HEK293T (cell line): ENCODE measurements at regions not wholly inside any gene's neighbourhood (a gene's known extent, or its start where the extent isn't known, plus 50 kb on each side); places are given as distances from the start of the nearest gene placed in this dataset.

Experiments used
- ARNT ChIP-seq: fragments of 450-650 bp; IDR thresholded peaks from 2 replicates; pipeline ENCODE4 v1.6.1; 2017; ENCODE audit warnings: mild to moderate bottlenecking
- BHLHE40 ChIP-seq: fragments of 450-650 bp; IDR thresholded peaks from 2 replicates; pipeline ENCODE4 v1.6.1; 2016; ENCODE audit warnings: mild to moderate bottlenecking, moderate library complexity, borderline replicate concordance
- CTBP1 ChIP-seq: fragments of 450-650 bp; IDR thresholded peaks from 2 replicates; pipeline ENCODE4 v1.6.1; 2016; ENCODE audit warnings: borderline replicate concordance
- ELF4 ChIP-seq: fragments of 450-650 bp; IDR thresholded peaks from 2 replicates; pipeline ENCODE4 v1.6.1; 2017; ENCODE audit warnings: antibody characterized with exemption
- FOXK2 ChIP-seq: fragments of 450-650 bp; IDR thresholded peaks from 2 replicates; pipeline ENCODE4 v1.6.1; 2016; ENCODE audit warnings: mild to moderate bottlenecking
- FOXM1 ChIP-seq: fragments of 450-650 bp; IDR thresholded peaks from 2 replicates; pipeline ENCODE4 v1.6.1; 2017; ENCODE audit warnings: mild to moderate bottlenecking, borderline replicate concordance
- TARDBP ChIP-seq: fragments of 450-650 bp; IDR thresholded peaks from 2 replicates; pipeline ENCODE4 v1.6.1; 2016
- TF ChIP-seq, protein P1 (sequence below): fragments of 450-650 bp; IDR thresholded peaks from 2 replicates; pipeline ENCODE4 v1.6.1; 2016

DNA sequence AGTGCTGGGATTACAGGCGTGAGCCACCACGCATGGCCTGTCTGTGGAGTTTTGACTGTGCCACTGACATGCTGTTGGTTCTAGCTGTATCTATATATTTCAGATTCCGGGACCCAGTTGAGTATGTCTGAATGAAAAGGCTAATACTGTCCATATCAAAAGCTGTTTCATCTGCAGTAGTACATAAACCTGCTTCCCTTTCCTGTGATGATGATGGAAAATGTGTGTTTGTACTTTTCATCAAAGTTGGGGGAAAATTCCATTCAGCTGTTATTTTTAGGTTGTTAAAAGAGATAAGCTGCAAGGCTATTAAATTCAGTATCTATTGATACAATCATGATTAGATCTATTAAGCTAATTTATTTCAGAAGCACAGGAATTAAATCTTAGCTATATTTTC is 237.6 kb upstream of the ADAMTSL1 start:
- no peak for TF ChIP-seq ARNT
- TF ChIP-seq, protein P1, sequence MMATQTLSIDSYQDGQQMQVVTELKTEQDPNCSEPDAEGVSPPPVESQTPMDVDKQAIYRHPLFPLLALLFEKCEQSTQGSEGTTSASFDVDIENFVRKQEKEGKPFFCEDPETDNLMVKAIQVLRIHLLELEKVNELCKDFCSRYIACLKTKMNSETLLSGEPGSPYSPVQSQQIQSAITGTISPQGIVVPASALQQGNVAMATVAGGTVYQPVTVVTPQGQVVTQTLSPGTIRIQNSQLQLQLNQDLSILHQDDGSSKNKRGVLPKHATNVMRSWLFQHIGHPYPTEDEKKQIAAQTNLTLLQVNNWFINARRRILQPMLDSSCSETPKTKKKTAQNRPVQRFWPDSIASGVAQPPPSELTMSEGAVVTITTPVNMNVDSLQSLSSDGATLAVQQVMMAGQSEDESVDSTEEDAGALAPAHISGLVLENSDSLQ = no peak
- no peak for TF ChIP-seq FOXM1
- no peak for TF ChIP-seq BHLHE40
- no peak for TF ChIP-seq FOXK2
- TF ChIP-seq CTBP1 = no peak
- no peak for TF ChIP-seq TARDBP
- no peak for TF ChIP-seq ELF4
